ENCODE measurements at regions not wholly inside any gene's neighbourhood (a gene's known extent, or its start where the extent isn't known, plus 50 kb on each side); places are given as distances from the start of the nearest gene placed in this dataset.

DNA sequence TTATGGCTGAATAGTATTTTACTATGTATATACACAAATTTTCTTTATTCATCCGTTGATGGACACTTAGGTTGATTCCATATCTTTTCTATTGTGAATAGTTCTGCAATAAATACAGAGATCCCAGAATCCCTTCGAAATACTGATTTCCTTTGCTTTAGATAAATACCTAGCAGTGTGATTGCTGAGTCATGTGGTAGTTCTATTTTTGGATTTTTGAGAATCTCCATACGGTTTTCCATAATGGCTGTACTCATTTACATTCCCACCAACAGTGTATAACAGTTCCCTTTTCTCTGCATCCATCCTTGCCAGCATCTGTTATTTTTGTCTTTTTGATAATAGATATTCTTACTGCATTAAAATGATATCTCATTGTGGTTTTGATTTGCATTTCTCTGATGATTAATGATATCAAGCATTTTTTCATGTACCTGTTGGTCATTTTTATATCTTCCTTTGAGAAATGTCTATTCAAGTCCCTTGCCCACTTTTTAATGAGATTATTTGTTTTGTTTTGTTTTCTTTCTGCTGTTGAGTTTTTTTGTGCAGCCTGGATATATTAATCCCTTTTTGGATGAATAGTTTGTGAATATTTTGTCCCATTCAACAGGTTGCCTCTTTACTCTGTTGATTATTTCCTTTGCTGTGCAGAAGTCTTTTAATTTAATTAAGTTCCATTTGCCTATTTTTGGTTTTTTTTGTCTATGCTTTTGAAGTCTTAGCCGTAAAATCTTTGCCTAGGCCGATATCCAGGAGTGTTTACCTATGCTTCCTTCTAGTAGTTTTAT is 466.7 kb upstream of the TENM3 start:
- TF ChIP-seq CTCF (IDR thresholded peaks at IDR 0.05) = no peak
- no peak for TF ChIP-seq POLR2AphosphoS5 (IDR thresholded peaks at IDR 0.05)
- no peak for TF ChIP-seq POLR2A (IDR thresholded peaks at IDR 0.05)
